SK-N-SH (cell line): ENCODE measurements at regions not wholly inside any gene's neighbourhood (a gene's known extent, or its start where the extent isn't known, plus 50 kb on each side); places are given as distances from the start of the nearest gene placed in this dataset.
A peak's percentile ranks its signal among the peaks of the same experiment; 100 is the strongest.

ENCODE experiments used
- CTCF ChIA-PET: fragments of 300-600, 350-600 bp; formaldehyde crosslinking; extraction: SDS; loops from one replicate; lab custom pipeline; 2021; lab: Yijun Ruan, JAX
- POLR2A ChIA-PET: fragments of 350-600 bp; sonication (Branson Sonifier 250); formaldehyde crosslinking; extraction: SDS; loops from one replicate; lab custom pipeline; 2020; ENCODE audit warnings: antibody characterized with exemption, inconsistent platforms; lab: Yijun Ruan, JAX
- DNase-seq: peaks from one replicate; pipeline ENCODE4 v3.0.0; 2012
- H2AFZ ChIP-seq: fragments of 200-600 bp; sonication (generic); 2 replicates; pipeline ENCODE4 v1.8.1; 2016; ENCODE audit warnings: antibody characterized with exemption, mild to moderate bottlenecking, low read depth
- H3F3A ChIP-seq: fragments of 200-600 bp; sonication (generic); replicated peaks from 2 replicates; pipeline ENCODE3; 2016; ENCODE audit warnings: antibody characterized with exemption, mild to moderate bottlenecking; ENCODE audit not compliant: insufficient read depth
- H3K27ac ChIP-seq, 2 experiments: fragments of 200-500 bp in 1 of 2; fragments of 200-600 bp in 1 of 2; sonication (Bioruptor generic) in 1 of 2; sonication (generic), shearing (Covaris generic) in 1 of 2; 2 replicates each; pipeline versions ENCODE4 v1.5.1 to v1.6.1; 2014 to 2016; ENCODE audit warnings: low read depth in 2 of 2, inconsistent platforms in 1 of 2, low read length in 1 of 2, mild to moderate bottlenecking in 1 of 2, mixed read lengths in 1 of 2
- H3K27me3 ChIP-seq: fragments of 200-600 bp; sonication (generic), shearing (Covaris generic); 2 replicates; pipeline ENCODE4 v1.6.1; 2016; ENCODE audit warnings: mixed run types; ENCODE audit not compliant: insufficient read depth
- H3K36me3 ChIP-seq, 2 experiments: fragments of 200-500 bp in 1 of 2; fragments of 200-600 bp in 1 of 2; sonication (Bioruptor generic) in 1 of 2; sonication (generic) in 1 of 2; replicated peaks in 1 of 2; 2 replicates each; pipeline versions ENCODE3 to v1.5.1; 2014 to 2016; ENCODE audit warnings: low read length in 1 of 2, mild to moderate bottlenecking in 1 of 2; ENCODE audit not compliant: insufficient read depth in 2 of 2, control insufficient read depth in 1 of 2
- H3K4me1 ChIP-seq, 2 experiments: fragments of 200-500 bp in 1 of 2; fragments of 200-600 bp in 1 of 2; sonication (Bioruptor generic) in 1 of 2; sonication (generic), shearing (Covaris generic) in 1 of 2; 2 replicates each; pipeline versions ENCODE4 v1.5.1 to v1.6.1; 2014 to 2016; ENCODE audit warnings: low read depth in 1 of 2, low read length in 1 of 2, mixed run types in 1 of 2; ENCODE audit not compliant: insufficient read depth in 2 of 2, control insufficient read depth in 1 of 2
- H3K4me2 ChIP-seq: fragments of 200-600 bp; sonication (generic), shearing (Covaris generic); 2 replicates; pipeline ENCODE4 v1.6.1; 2017; ENCODE audit warnings: mixed run types
- H3K4me3 ChIP-seq, 2 experiments: fragments of 200-500 bp in 1 of 2; fragments of 200-600 bp in 1 of 2; sonication (Bioruptor generic) in 1 of 2; sonication (generic), shearing (Covaris generic) in 1 of 2; 2 replicates each; pipeline versions ENCODE4 v1.5.1 to v1.8.1; 2014 to 2016; ENCODE audit warnings: low read depth in 2 of 2, inconsistent platforms in 1 of 2, low read length in 1 of 2, mild to moderate bottlenecking in 1 of 2, mixed read lengths in 1 of 2, moderate library complexity in 1 of 2
- H3K79me2 ChIP-seq: fragments of 200-600 bp; sonication (generic); 2 replicates; pipeline ENCODE4 v1.8.1; 2017; ENCODE audit warnings: mild to moderate bottlenecking; ENCODE audit not compliant: insufficient read depth
- H3K9ac ChIP-seq: fragments of 200-600 bp; sonication (generic); 2 replicates; pipeline ENCODE4 v1.6.1; 2017; ENCODE audit warnings: mixed run types
- H3K9me2 ChIP-seq: fragments of 200-600 bp; sonication (generic); 2 replicates; pipeline ENCODE4 v1.6.1; 2017; ENCODE audit warnings: mixed run types
- H3K9me3 ChIP-seq: fragments of 200-600 bp; sonication (generic); 2 replicates; pipeline ENCODE4 v1.6.1; 2017; ENCODE audit warnings: mixed run types, mild to moderate bottlenecking, moderate library complexity
- H4K20me1 ChIP-seq: fragments of 200-600 bp; sonication (generic); 2 replicates; pipeline ENCODE4 v1.6.1; 2017; ENCODE audit warnings: mild to moderate bottlenecking, mixed run types; ENCODE audit not compliant: insufficient read depth
- ELF1 ChIP-seq: IDR thresholded peaks from 2 replicates; pipeline ENCODE4 v1.4.0; 2012
- EZH2phosphoT487 ChIP-seq: fragments of 200-600 bp; sonication (generic); IDR thresholded peaks from 2 replicates; pipeline ENCODE4 v1.6.1; 2017; ENCODE audit warnings: low read depth, mixed run types, mild to moderate bottlenecking, antibody characterized with exemption, moderate library complexity, borderline replicate concordance
- FOSL2 ChIP-seq: IDR thresholded peaks from 2 replicates; pipeline ENCODE4 v1.4.0; 2012; ENCODE audit warnings: low read depth, mild to moderate bottlenecking, moderate library complexity, borderline replicate concordance
- FOXM1 ChIP-seq: IDR thresholded peaks from 2 replicates; pipeline ENCODE4 v1.4.0; 2012; ENCODE audit warnings: low read depth, mild to moderate bottlenecking
- GABPA ChIP-seq: IDR thresholded peaks from 2 replicates; pipeline ENCODE4 v1.4.0; 2012; ENCODE audit warnings: low read depth, mild to moderate bottlenecking
- MAX ChIP-seq: IDR thresholded peaks from 2 replicates; pipeline ENCODE4 v1.4.0; 2012; ENCODE audit warnings: low read depth
- RAD21 ChIP-seq: IDR thresholded peaks from 2 replicates; pipeline ENCODE4 v1.6.1; 2012; ENCODE audit warnings: mild to moderate bottlenecking, low read length
- RCOR1 ChIP-seq: fragments of 150-350 bp; IDR thresholded peaks from 2 replicates; pipeline ENCODE4 v1.6.1; 2017; ENCODE audit warnings: antibody characterized with exemption, low read length
- REST ChIP-seq: IDR thresholded peaks from 2 replicates; pipeline ENCODE4 v1.6.1; 2012; ENCODE audit warnings: mild to moderate bottlenecking, low read depth, low read length, moderate library complexity
- SIN3A ChIP-seq: IDR thresholded peaks from 2 replicates; pipeline ENCODE4 v1.6.1; 2012; ENCODE audit warnings: low read depth, mild to moderate bottlenecking, low read length, moderate library complexity, borderline replicate concordance
- TCF12 ChIP-seq: IDR thresholded peaks from 2 replicates; pipeline ENCODE4 v1.4.0; 2012
- WGBS: methylation state at CpG from one replicate; pipeline ENCODE4 v1.1.6; 2017; ENCODE audit warnings: low lambda C conversion rate; 5-methylcytosine and 5-hydroxymethylcytosine counted together
- TF ChIP-seq, protein P1 (sequence below): fragments of 150-350 bp; IDR thresholded peaks from 2 replicates; pipeline ENCODE4 v1.6.1; 2016; ENCODE audit warnings: mild to moderate bottlenecking, low read depth, low read length

- no peak for TF ChIP-seq RCOR1
Measured at GRCh38 chr18:54679318-54680149, 88.5 kb downstream of the DYNAP start (continued).

GRCh38 chr18:54684784-54685183 is 93.7 kb downstream of the DYNAP start:
- no peak overlapping the region for H3K27ac ChIP-seq
- H3K36me3 ChIP-seq, result no peaks in the 10 kb centered on the region
- H3K4me3 ChIP-seq, result no peak overlapping the region
- TF ChIP-seq REST (no peak), FOXM1 (no peak), RAD21 (no peak), EZH2phosphoT487 (no peak), TCF12 (no peak), FOSL2 (no peak), ELF1 (no peak), MAX (no peak), GABPA (no peak), SIN3A (no peak)
- TF ChIP-seq, protein P1, sequence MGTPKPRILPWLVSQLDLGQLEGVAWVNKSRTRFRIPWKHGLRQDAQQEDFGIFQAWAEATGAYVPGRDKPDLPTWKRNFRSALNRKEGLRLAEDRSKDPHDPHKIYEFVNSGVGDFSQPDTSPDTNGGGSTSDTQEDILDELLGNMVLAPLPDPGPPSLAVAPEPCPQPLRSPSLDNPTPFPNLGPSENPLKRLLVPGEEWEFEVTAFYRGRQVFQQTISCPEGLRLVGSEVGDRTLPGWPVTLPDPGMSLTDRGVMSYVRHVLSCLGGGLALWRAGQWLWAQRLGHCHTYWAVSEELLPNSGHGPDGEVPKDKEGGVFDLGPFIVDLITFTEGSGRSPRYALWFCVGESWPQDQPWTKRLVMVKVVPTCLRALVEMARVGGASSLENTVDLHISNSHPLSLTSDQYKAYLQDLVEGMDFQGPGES, result no peak
- TF ChIP-seq, all 33 proteins: peak for 0
- Histone ChIP-seq H3K4me2 (no peak overlapping the region), H3K27me3 (no peaks in the 10 kb centered on the region), H3K9ac (no peak overlapping the region), H4K20me1 (no peaks in the 10 kb centered on the region), H3K4me1 (peaks cover 4% of the 10 kb centered on the region in 2 experiments; a peak in 2 of 4 replicates), H3F3A (no peaks in the 10 kb centered on the region), H3K79me2 (no peaks in the 10 kb centered on the region), H3K9me2 (no peaks in the 10 kb centered on the region), H3K9me3 (no peaks in the 10 kb centered on the region), H2AFZ (no peak overlapping the region)
- ChIA-PET POLR2A (interaction anchor here (0.6 kb wide), 1 partner anchor 388 kb away, joined by 3 read pairs; no protein-coding TSS in a partner anchor), CTCF (interaction anchor here (1.4 to 1.8 kb wide), 2 partner anchors 13 to 299 kb away, joined by 6 to 14 read pairs; no protein-coding TSS in a partner anchor)
- WGBS, result 90% methylated on average over 6 of the region's 6 CpGs
- DNase-seq, result peak; percentile 8
